ACC112 (cell line): ENCODE measurements at regions not wholly inside any gene's neighbourhood (a gene's known extent, or its start where the extent isn't known, plus 50 kb on each side); places are given as distances from the start of the nearest gene placed in this dataset.

Experiments used
- H2AFZ ChIP-seq: fragments of 200-600 bp; sonication (generic); one replicate; pipeline ENCODE4 v1.6.0; 2017; ENCODE audit warnings: antibody characterized with exemption, low read length; ENCODE audit not compliant: unreplicated experiment
- H3K27ac ChIP-seq: fragments of 200-600 bp; sonication (generic); 2 replicates; pipeline ENCODE4 v1.5.1; 2014; ENCODE audit warnings: low read depth, mild to moderate bottlenecking, antibody characterized with exemption, low read length, moderate library complexity
- H3K27me3 ChIP-seq: fragments of 200-600 bp; sonication (generic); 2 replicates; pipeline ENCODE4 v1.6.1; 2014; ENCODE audit warnings: mild to moderate bottlenecking, antibody characterized with exemption, low read length, moderate library complexity, mixed read lengths; ENCODE audit not compliant: insufficient read depth
- H3K36me3 ChIP-seq: fragments of 200-600 bp; sonication (generic); 2 replicates; pipeline ENCODE4 v1.6.1; 2016; ENCODE audit warnings: mild to moderate bottlenecking, antibody characterized with exemption, low read length, moderate library complexity, mixed read lengths; ENCODE audit not compliant: insufficient read depth
- H3K4me1 ChIP-seq: fragments of 200-600 bp; sonication (generic); one replicate; pipeline ENCODE4 v1.6.1; 2016; ENCODE audit warnings: low read length, mixed read lengths; ENCODE audit not compliant: insufficient read depth, unreplicated experiment, control insufficient read depth
- H3K4me3 ChIP-seq: fragments of 200-600 bp; sonication (generic); 2 replicates; pipeline ENCODE4 v1.5.1; 2014; ENCODE audit warnings: mild to moderate bottlenecking, low read depth, low read length
- H3K79me2 ChIP-seq: fragments of 200-600 bp; sonication (generic); one replicate; pipeline ENCODE4 v1.6.0; 2016; ENCODE audit warnings: low read length; ENCODE audit not compliant: control insufficient read depth, unreplicated experiment, insufficient read depth

- H3K27me3 ChIP-seq, result peaks cover 3% of the 10 kb centered on the region; the same call in 1 of the 2 replicates
- H3K36me3 ChIP-seq, result no peaks in the 10 kb centered on the region
- no peak overlapping the region for H3K4me3 ChIP-seq
- H2AFZ ChIP-seq, result no peak overlapping the region
- H3K79me2 ChIP-seq, result no peaks in the 10 kb centered on the region
- peaks cover 3% of the 10 kb centered on the region for H3K4me1 ChIP-seq
- no peak overlapping the region for H3K27ac ChIP-seq
These were observed 53.7 kb upstream of the SP4 start for GRCh38 chr7:21374134-21374533.

DNA sequence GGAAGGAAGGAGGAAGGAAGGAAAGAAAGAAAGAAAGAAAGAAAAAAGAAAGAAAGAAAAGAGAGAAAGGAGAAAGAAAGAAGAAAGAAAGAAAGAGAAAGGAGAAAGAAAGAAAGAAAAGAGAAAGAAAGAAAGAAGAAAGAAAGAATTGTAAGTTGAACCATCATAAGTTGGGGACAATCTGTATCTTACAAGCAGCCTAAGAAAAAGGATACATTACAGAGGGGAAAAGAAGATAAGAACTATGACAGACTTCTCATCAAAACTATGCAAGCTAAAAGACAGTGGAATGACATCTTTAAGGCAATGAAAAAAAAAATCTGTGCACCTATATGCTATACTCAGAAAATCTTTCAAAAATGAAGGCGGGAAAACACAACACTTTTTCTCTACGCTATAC is 50.3 kb upstream of the SP4 start:
- Histone ChIP-seq H3K36me3 (no peaks in the 10 kb centered on the region), H3K27me3 (0 out of 2 replicates have a peak, but pooled peaks cover 6% of the 10 kb centered on the region), H3K4me3 (no peak overlapping the region), H3K79me2 (no peaks in the 10 kb centered on the region), H3K27ac (no peak overlapping the region), H2AFZ (no peak overlapping the region), H3K4me1 (no peaks in the 10 kb centered on the region)
